ENCODE measurements at regions not wholly inside any gene's neighbourhood (a gene's known extent, or its start where the extent isn't known, plus 50 kb on each side); places are given as distances from the start of the nearest gene placed in this dataset.

- Histone ChIP-seq H3K79me2 (ENCODE audit: insufficient read depth, low read length) (no peaks in the 10 kb centered on the region), H3K4me1 (ENCODE audit: control insufficient read depth in 1 of 2, insufficient read depth in 2 of 2, low read length in 2 of 2) (no peaks in the 10 kb centered on the region), H3K9ac (ENCODE audit: insufficient read depth, low read length, poor library complexity, severe bottlenecking) (no peak overlapping the region), H3K9me3 (replicated peaks in 1 of 2; ENCODE audit: control insufficient read depth in 1 of 2, insufficient read depth in 1 of 2, low read length in 2 of 2) (no peaks in the 10 kb centered on the region), H3K36me3 (replicated peaks in 1 of 2; ENCODE audit: control insufficient read depth in 1 of 2, insufficient read depth in 2 of 2, low read length in 2 of 2) (no peaks in the 10 kb centered on the region), H4K20me1 (ENCODE audit: insufficient read depth, low read length) (no peaks in the 10 kb centered on the region), H3K27ac (ENCODE audit: low read depth in 1 of 2, low read length in 2 of 2) (no peak overlapping the region), H2AFZ (ENCODE audit: insufficient read depth, low read depth, low read length, poor library complexity, severe bottlenecking) (no peak overlapping the region), H3K4me2 (replicated peaks; ENCODE audit: extremely low read depth, low read length, poor library complexity, severe bottlenecking) (no peak overlapping the region), H3K4me3 (replicated peaks in 1 of 3; ENCODE audit: low read depth in 2 of 3, low read length in 3 of 3) (no peak overlapping the region), H3K27me3 (ENCODE audit: control insufficient read depth in 2 of 2, insufficient read depth in 2 of 2, low read length in 2 of 2) (no peaks in the 10 kb centered on the region)
- TF ChIP-seq CTCF (IDR thresholded peaks at IDR 0.05): no peak
- intact Hi-C loops (cut with micrococcal nuclease): no loop called here
- whole genome bisulfite sequencing (ENCODE audit: insufficient coverage): 92% methylated on average over 2 of the region's 2 CpGs
- Mint-ChIP-seq H3K36me3 (no peaks in the 10 kb centered on the region), H3K27ac (no peak overlapping the region), H3K9me3 (no peaks in the 10 kb centered on the region), H3K4me1 (no peaks in the 10 kb centered on the region), H3K4me3 (no peak overlapping the region), H3K27me3 (ENCODE audit: low read depth in 3 of 3) (peaks cover 0 to 2% (median 1%) of the 10 kb centered on the region in 3 donors)
- DNase-seq: no peak
Observed at GRCh38 chr4:81903212-81903611, 431.5 kb upstream of the RASGEF1B start.

- Mint-ChIP-seq H3K4me1 (no peaks in the 10 kb centered on the region), H3K27ac (no peak overlapping the region), H3K9me3 (no peaks in the 10 kb centered on the region), H3K27me3 (ENCODE audit: low read depth in 3 of 3) (peaks cover 0 to 2% (median 1%) of the 10 kb centered on the region in 3 donors), H3K36me3 (no peaks in the 10 kb centered on the region), H3K4me3 (no peak overlapping the region)
- no peak overlapping the region for H3K4me2 ChIP-seq (replicated peaks; ENCODE audit: extremely low read depth, low read length, poor library complexity, severe bottlenecking)
- no peaks in the 10 kb centered on the region for H3K36me3 ChIP-seq (replicated peaks in 1 of 2; ENCODE audit: control insufficient read depth in 1 of 2, insufficient read depth in 2 of 2, low read length in 2 of 2)
- no peak overlapping the region for H3K4me3 ChIP-seq (replicated peaks in 1 of 3; ENCODE audit: low read depth in 2 of 3, low read length in 3 of 3)
- no peak for TF ChIP-seq CTCF (IDR thresholded peaks at IDR 0.05)
- no peaks in the 10 kb centered on the region for H3K4me1 ChIP-seq (ENCODE audit: control insufficient read depth in 1 of 2, insufficient read depth in 2 of 2, low read length in 2 of 2)
- intact Hi-C loops (cut with micrococcal nuclease): no loop called here
- no peaks in the 10 kb centered on the region for H3K79me2 ChIP-seq (ENCODE audit: insufficient read depth, low read length)
- H3K27me3 ChIP-seq (ENCODE audit: control insufficient read depth in 2 of 2, insufficient read depth in 2 of 2, low read length in 2 of 2): no peaks in the 10 kb centered on the region
- 60% methylated on average over 1 of the region's 4 CpGs for WGBS (ENCODE audit: insufficient coverage)
- H3K27ac ChIP-seq (ENCODE audit: low read depth in 1 of 2, low read length in 2 of 2): no peak overlapping the region
- no peaks in the 10 kb centered on the region for H4K20me1 ChIP-seq (ENCODE audit: insufficient read depth, low read length)
- no peak for DNase-seq
- H3K9me3 ChIP-seq (replicated peaks in 1 of 2; ENCODE audit: control insufficient read depth in 1 of 2, insufficient read depth in 1 of 2, low read length in 2 of 2): no peaks in the 10 kb centered on the region
- H2AFZ ChIP-seq (ENCODE audit: insufficient read depth, low read depth, low read length, poor library complexity, severe bottlenecking): no peak overlapping the region
- no peak overlapping the region for H3K9ac ChIP-seq (ENCODE audit: insufficient read depth, low read length, poor library complexity, severe bottlenecking)
Observed at GRCh38 chr4:81898862-81899504, 427.3 kb upstream of the RASGEF1B start.

Measured in CD14-positive monocyte (primary cell).